AG04450 (cell line): ENCODE measurements at regions not wholly inside any gene's neighbourhood (a gene's known extent, or its start where the extent isn't known, plus 50 kb on each side); places are given as distances from the start of the nearest gene placed in this dataset.

Source experiments
- CTCF ChIA-PET: fragments of 300-600, 350-600 bp; formaldehyde crosslinking; extraction: SDS; loops from one replicate; lab custom pipeline; 2022; ENCODE audit warnings: antibody characterized with exemption, inconsistent platforms; lab: Charles Lee
- POLR2A ChIA-PET: fragments of 350-600 bp; formaldehyde crosslinking; extraction: SDS; loops from one replicate; lab custom pipeline; 2021; ENCODE audit warnings: antibody characterized with exemption, inconsistent platforms; lab: Yijun Ruan, JAX
- DNase-seq: peaks from one replicate; pipeline ENCODE4 v3.0.0-alpha.2; 2011; ENCODE audit warnings: low read depth, low spot score
- H3K27ac ChIP-seq: one replicate; pipeline ENCODE4 v1.5.1; 2012; ENCODE audit warnings: low read depth, low read length, control low read depth
- H3K27me3 ChIP-seq: one replicate; pipeline ENCODE4 v1.6.0; 2012; ENCODE audit warnings: low read length; ENCODE audit not compliant: control insufficient read depth, insufficient read depth
- H3K4me3 ChIP-seq: 2 replicates; pipeline ENCODE4 v1.5.1; 2011; ENCODE audit warnings: mild to moderate bottlenecking, low read depth, low read length, control low read depth
- H3K9me3 ChIP-seq: 2 replicates; pipeline ENCODE4 v1.5.1; 2012; ENCODE audit warnings: low read length; ENCODE audit not compliant: control insufficient read depth, insufficient read depth
- CTCF ChIP-seq: IDR thresholded peaks from 2 replicates; pipeline ENCODE4 v1.5.1; 2011; ENCODE audit warnings: low read depth, low read length, control low read depth, inconsistent platforms

- DNase-seq: no peak
- Histone ChIP-seq H3K9me3 (no peaks in the 10 kb centered on the region), H3K27ac (no peak overlapping the region), H3K4me3 (no peak overlapping the region), H3K27me3 (no peaks in the 10 kb centered on the region)
- no peak for TF ChIP-seq CTCF
- CTCF ChIA-PET: interaction anchor here (0.7 to 2.4 kb wide), 17 partner anchors 9 to 269 kb away, joined by 3 to 22 read pairs (median 3); partner anchors contain the start of gene DST
- POLR2A ChIA-PET: no interaction called here
Measured at GRCh38 chr6:56758120-56758519, 115.4 kb upstream of the DST start.

GRCh38 chr6:56757588-56757984 is 114.9 kb upstream of the DST start:
- DNase-seq: no peak
- ChIA-PET POLR2A (interaction anchor here (0.7 to 1.1 kb wide), 2 partner anchors 30 to 43 kb away, joined by 3 to 4 read pairs; no protein-coding TSS in a partner anchor), CTCF (interaction anchor here (0.7 to 2.4 kb wide), 19 partner anchors 9 to 268 kb away, joined by 3 to 22 read pairs (median 3); partner anchors contain the start of gene DST)
- H3K9me3 ChIP-seq: no peaks in the 10 kb centered on the region
- no peaks in the 10 kb centered on the region for H3K27me3 ChIP-seq
- peak; percentile 56 for TF ChIP-seq CTCF
- H3K4me3 ChIP-seq: no peak overlapping the region
- peak overlapping the region; percentile 58 for H3K27ac ChIP-seq

- TF ChIP-seq CTCF: no peak
- DNase-seq: no peak
- H3K4me3 ChIP-seq: no peak overlapping the region
- H3K27ac ChIP-seq: peak overlapping the region; percentile 58
- ChIA-PET CTCF (interaction anchor here (0.9 to 2.4 kb wide), 16 partner anchors 10 to 268 kb away, joined by 3 to 22 read pairs (median 3); partner anchors contain the start of gene DST), POLR2A (interaction anchor here (0.7 to 1.1 kb wide), 2 partner anchors 30 to 42 kb away, joined by 3 to 4 read pairs; no protein-coding TSS in a partner anchor)
- no peaks in the 10 kb centered on the region for H3K9me3 ChIP-seq
- no peaks in the 10 kb centered on the region for H3K27me3 ChIP-seq
Measured at GRCh38 chr6:56756791-56757587, 114.3 kb upstream of the DST start.

GRCh38 chr6:56756219-56756789 is 113.6 kb upstream of the DST start:
- DNase-seq: no peak
- ChIA-PET POLR2A (interaction anchor here (1.1 kb wide), 1 partner anchor 42 kb away, joined by 4 read pairs; no protein-coding TSS in a partner anchor), CTCF (interaction anchor here (1.0 to 2.4 kb wide), 3 partner anchors 44 to 123 kb away, joined by 3 to 22 read pairs (median 3); no protein-coding TSS in a partner anchor)
- Histone ChIP-seq H3K27ac (peak overlapping the region; percentile 22), H3K9me3 (no peaks in the 10 kb centered on the region), H3K27me3 (no peaks in the 10 kb centered on the region), H3K4me3 (no peak overlapping the region)
- no peak for TF ChIP-seq CTCF
